Large intestine (tissue), 3 donors: ENCODE measurements at regions not wholly inside any gene's neighbourhood (a gene's known extent, or its start where the extent isn't known, plus 50 kb on each side); places are given as distances from the start of the nearest gene placed in this dataset.

Source experiments
- DNase-seq, 2 donors: peaks; one replicate each; pipeline versions ENCODE4 v3.0.0 to v3.0.0-alpha.2; 2013
- H3K27ac ChIP-seq: one replicate; pipeline ENCODE4 v1.5.1; 2013; ENCODE audit warnings: low read length
- H3K27me3 ChIP-seq: 2 replicates; pipeline ENCODE4 v1.6.1; 2013; ENCODE audit warnings: low read length; ENCODE audit not compliant: control insufficient read depth, insufficient read depth
- H3K36me3 ChIP-seq: 2 replicates; pipeline ENCODE4 v1.6.1; 2013; ENCODE audit warnings: low read length; ENCODE audit not compliant: control insufficient read depth, insufficient read depth
- H3K4me1 ChIP-seq: one replicate; pipeline ENCODE4 v1.6.1; 2013; ENCODE audit warnings: low read length; ENCODE audit not compliant: control insufficient read depth, insufficient read depth
- H3K4me3 ChIP-seq: one replicate; pipeline ENCODE4 v1.5.1; 2013; ENCODE audit warnings: low read length
- H3K9me3 ChIP-seq: one replicate; pipeline ENCODE4 v1.6.1; 2013; ENCODE audit warnings: mild to moderate bottlenecking, low read depth, low read length, moderate library complexity; ENCODE audit not compliant: control insufficient read depth
- WGBS: methylation state at CpG from one replicate; pipeline ENCODE4 v1.1.5; 2013; ENCODE audit warnings: low lambda C conversion rate; ENCODE audit not compliant: insufficient coverage; 5-methylcytosine and 5-hydroxymethylcytosine counted together

DNA sequence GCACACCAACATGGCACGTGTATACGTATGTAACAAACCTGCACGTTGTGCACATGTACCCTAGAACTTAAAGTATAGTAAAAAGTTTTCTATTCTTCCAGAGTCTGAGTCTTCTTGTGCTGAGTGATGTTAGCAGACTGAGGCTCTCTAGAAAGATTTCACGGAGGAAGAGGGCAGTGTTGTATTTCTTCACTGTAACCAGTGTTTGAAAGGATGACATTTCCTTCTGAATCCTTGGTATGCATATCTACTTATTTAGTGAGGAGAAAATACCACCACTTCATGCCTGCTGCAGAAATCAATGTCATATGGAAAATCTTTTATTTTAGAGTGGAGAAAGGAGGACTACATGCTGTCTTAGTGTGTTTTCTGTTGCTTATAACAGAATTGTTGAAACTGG, 357.1 kb downstream of the CCDC85A start:
- WGBS: no CpG with 5 or more reads among the region's 4 CpGs
- H3K4me3 ChIP-seq: no peak overlapping the region
- no peaks in the 10 kb centered on the region for H3K36me3 ChIP-seq
- DNase-seq: no peak
- H3K4me1 ChIP-seq: no peaks in the 10 kb centered on the region
- no peak overlapping the region for H3K27ac ChIP-seq
- no peaks in the 10 kb centered on the region for H3K9me3 ChIP-seq
- H3K27me3 ChIP-seq: no peaks in the 10 kb centered on the region

DNA sequence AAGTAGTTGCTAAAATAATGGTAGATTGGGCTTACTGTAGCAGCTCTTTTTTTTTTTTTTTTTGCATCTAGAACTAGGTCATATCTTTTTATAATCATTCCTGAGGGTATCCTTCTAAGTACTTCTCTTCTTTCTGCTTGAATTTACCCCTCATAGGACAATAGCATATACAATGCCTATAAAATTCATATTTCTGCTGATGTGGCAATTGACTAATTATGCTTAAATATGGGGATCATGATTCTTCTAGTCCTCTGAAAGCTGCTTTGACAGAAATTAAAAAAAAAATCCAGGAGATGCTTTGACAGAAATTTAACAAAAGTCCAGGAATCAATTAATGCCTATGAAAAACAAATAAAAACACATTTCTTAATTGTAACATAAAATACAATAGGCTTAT, 358.4 kb downstream of the CCDC85A start:
- H3K36me3 ChIP-seq: no peaks in the 10 kb centered on the region
- no peaks in the 10 kb centered on the region for H3K27me3 ChIP-seq
- H3K9me3 ChIP-seq: no peaks in the 10 kb centered on the region
- no peak for DNase-seq
- no peak overlapping the region for H3K27ac ChIP-seq
- H3K4me1 ChIP-seq: no peaks in the 10 kb centered on the region
- no peak overlapping the region for H3K4me3 ChIP-seq

DNA sequence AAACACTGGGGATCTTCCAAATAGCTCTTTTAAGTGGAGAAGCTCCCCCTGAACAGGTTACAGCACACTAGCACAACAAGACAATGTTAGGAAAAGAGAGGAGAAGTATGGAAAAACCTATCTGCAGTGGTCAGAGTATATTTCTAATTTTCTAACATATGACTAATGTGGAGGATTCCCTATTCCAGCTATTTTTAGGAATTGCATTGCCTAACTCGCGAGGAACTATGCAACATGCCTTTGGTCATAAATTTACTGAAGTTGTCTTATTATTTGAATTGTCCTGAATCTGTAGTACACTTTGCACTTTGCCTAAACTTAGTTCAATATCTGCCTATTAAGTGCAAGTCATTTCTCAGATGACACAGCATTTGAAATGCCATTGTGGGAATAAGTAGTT, 381.4 kb downstream of the CCDC85A start:
- Histone ChIP-seq H3K4me3 (no peak overlapping the region), H3K4me1 (no peaks in the 10 kb centered on the region), H3K9me3 (no peaks in the 10 kb centered on the region), H3K36me3 (no peaks in the 10 kb centered on the region), H3K27me3 (no peaks in the 10 kb centered on the region), H3K27ac (no peak overlapping the region)
- WGBS: no CpG with 5 or more reads among the region's 2 CpGs
- no peak for DNase-seq

DNA sequence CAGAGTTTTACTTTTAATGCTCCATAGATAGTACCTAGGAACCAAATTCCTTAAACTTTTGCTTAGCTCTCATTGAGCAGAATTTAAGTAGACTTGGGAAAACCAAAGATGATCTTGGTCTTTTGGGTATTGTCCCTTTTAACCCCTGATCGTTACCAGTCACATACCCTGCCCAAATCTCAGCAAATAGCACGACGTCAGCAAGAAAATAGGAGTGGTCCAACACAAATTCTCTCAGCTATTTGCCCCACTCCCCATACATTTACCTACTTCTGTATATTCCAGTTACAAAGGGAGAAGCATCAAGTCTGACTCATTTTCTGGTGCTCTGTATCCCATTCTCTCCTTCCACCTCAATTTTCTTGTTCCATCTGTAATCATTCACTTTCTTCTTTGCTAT, 387.3 kb downstream of the CCDC85A start:
- H3K4me1 ChIP-seq: no peaks in the 10 kb centered on the region
- 87% methylated on average over 3 of the region's 3 CpGs for WGBS
- H3K27me3 ChIP-seq: no peaks in the 10 kb centered on the region
- no peaks in the 10 kb centered on the region for H3K36me3 ChIP-seq
- H3K9me3 ChIP-seq: no peaks in the 10 kb centered on the region
- no peak overlapping the region for H3K4me3 ChIP-seq
- no peak for DNase-seq
- H3K27ac ChIP-seq: no peak overlapping the region

DNA sequence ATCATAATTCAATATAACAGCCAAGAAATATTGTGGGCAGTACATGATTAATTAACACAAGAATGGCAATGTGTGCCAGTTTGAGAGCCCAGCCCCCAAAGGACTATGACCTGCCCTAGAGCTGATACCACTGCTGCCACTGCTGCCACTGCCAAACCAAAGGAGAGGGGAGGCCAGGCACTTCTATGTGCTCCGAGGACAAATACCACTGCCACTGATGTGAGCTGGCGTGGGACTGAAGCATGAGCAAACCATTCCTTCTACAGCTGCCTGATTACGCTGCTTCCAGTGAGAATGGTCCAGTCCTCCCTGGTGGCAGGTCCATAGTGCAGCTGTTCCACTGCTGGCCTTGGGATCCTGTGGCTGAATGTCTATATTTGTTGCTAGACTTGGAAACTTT, 392.2 kb downstream of the CCDC85A start:
- H3K27ac ChIP-seq: no peak overlapping the region
- no peaks in the 10 kb centered on the region for H3K27me3 ChIP-seq
- no CpG with 5 or more reads among the region's 3 CpGs for WGBS
- no peaks in the 10 kb centered on the region for H3K4me1 ChIP-seq
- H3K4me3 ChIP-seq: no peak overlapping the region
- H3K9me3 ChIP-seq: peaks cover 6% of the 10 kb centered on the region
- DNase-seq: no peak
- no peaks in the 10 kb centered on the region for H3K36me3 ChIP-seq

DNA sequence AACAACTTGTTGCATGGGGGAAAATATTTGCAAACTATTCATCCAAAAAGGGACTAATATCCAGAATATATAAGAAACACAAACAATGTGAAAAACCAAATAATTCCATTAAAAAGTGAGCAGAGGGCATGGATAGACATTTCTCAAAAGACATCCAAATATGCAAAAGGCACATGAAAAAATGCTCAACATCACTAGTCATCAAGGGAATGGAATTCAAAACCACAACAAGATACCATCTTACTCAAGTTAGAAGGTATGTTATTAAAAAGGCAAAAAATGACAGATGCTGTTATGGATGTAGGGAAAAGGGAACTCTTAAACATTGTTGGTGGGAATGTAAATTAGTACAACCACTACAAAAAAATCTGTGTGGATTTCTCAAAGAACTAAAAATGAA, 396.5 kb downstream of the CCDC85A start:
- H3K4me1 ChIP-seq: no peaks in the 10 kb centered on the region
- no peaks in the 10 kb centered on the region for H3K27me3 ChIP-seq
- no peak for DNase-seq
- H3K4me3 ChIP-seq: no peak overlapping the region
- no peaks in the 10 kb centered on the region for H3K36me3 ChIP-seq
- H3K27ac ChIP-seq: no peak overlapping the region
- peaks cover 6% of the 10 kb centered on the region for H3K9me3 ChIP-seq

DNA sequence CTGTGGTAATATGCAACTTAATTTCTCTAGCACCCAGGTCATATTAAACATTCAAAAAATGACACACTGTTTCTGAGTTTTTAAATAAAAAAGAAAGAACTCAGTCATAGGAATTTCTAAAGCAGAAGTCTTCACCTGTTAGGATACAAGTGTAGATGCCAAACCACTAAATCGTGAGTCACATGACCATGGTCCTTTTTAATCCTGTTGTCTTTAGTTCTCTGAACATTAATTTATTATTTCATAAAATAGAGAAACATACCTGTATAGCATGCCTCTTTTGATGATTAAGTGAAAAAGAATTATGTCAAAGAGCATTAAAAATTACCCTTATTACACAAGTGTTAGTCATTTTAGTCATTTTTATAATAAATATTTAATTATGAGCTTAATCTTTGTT, 398.8 kb downstream of the CCDC85A start:
- no peak for DNase-seq
- no peaks in the 10 kb centered on the region for H3K4me1 ChIP-seq
- no peaks in the 10 kb centered on the region for H3K27me3 ChIP-seq
- WGBS: 100% methylated on average over 1 of the region's 1 CpG
- H3K9me3 ChIP-seq: peaks cover 3% of the 10 kb centered on the region
- H3K36me3 ChIP-seq: no peaks in the 10 kb centered on the region
- H3K27ac ChIP-seq: no peak overlapping the region
- H3K4me3 ChIP-seq: no peak overlapping the region

DNA sequence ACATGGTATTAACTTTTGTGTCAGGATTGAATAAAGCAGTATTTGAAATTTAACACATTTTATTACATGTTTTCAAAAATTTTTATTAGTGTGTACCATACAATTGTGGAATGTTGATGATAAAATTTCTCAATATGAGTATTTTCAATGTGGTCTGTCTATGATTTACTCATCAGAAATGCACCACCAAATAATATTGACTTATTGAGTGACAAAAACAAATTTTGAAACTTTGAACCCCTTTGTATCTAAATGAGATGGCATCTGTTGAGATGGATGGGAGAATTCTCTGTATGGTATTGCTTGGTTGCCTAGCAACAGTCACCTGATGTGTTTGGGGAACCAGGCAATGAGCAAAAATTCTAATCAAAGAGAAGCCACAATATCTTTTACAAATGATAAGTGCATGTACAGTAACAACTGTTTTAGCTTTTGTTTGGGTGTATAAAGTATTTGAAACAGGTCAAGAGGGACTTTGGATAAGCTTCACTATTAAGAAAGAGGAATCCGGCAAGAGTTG, 400.1 kb downstream of the CCDC85A start:
- WGBS: 67% methylated on average over 1 of the region's 1 CpG
- Histone ChIP-seq H3K27me3 (no peaks in the 10 kb centered on the region), H3K27ac (no peak overlapping the region), H3K4me3 (no peak overlapping the region), H3K36me3 (no peaks in the 10 kb centered on the region), H3K4me1 (no peaks in the 10 kb centered on the region), H3K9me3 (peaks cover 3% of the 10 kb centered on the region)
- no peak for DNase-seq

DNA sequence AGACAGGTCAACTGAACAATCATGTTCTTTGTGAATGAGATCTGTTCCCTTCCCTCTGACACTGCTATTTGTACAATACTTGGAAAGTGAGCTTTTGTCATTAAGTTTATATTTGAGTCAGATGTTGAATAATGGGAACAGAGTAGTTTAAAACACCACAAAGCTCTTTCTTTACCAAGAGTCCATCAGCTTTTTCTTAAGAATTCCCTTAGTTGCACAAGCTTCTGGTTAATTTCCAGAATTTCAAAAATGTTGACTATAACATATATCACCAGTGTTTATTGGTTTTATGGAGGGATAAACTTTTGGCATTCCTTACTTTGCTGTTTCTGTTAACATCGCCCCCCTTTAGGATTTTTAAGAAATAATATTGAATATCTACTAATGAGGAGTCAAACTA, 403.7 kb downstream of the CCDC85A start:
- H3K4me3 ChIP-seq: no peak overlapping the region
- no peak overlapping the region for H3K27ac ChIP-seq
- DNase-seq: no peak
- WGBS: 100% methylated on average over 1 of the region's 1 CpG
- H3K36me3 ChIP-seq: no peaks in the 10 kb centered on the region
- no peaks in the 10 kb centered on the region for H3K27me3 ChIP-seq
- H3K9me3 ChIP-seq: no peaks in the 10 kb centered on the region
- H3K4me1 ChIP-seq: no peaks in the 10 kb centered on the region

DNA sequence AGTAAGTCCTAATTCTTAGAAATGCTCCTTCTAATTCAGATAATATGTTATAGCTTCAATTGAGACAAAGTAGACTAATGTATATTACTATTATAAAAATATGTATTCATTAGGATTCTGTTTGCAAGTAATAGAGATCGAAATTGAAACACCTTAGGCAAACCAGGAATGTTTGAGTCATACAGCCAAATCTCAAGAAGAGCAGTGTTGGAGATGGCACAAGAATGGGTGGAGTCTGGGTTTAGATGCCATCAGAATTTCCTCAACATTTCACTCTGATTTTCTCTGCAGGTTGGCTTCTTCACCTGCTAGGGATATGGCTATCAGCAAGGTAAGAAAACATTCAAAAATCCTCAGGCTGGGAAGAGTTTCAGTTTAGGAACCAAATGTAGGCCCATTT, 405.4 kb downstream of the CCDC85A start:
- Histone ChIP-seq H3K9me3 (no peaks in the 10 kb centered on the region), H3K27ac (no peak overlapping the region), H3K27me3 (no peaks in the 10 kb centered on the region), H3K4me1 (no peaks in the 10 kb centered on the region), H3K4me3 (no peak overlapping the region), H3K36me3 (no peaks in the 10 kb centered on the region)
- no peak for DNase-seq
- 80% methylated on average over 1 of the region's 1 CpG for WGBS

DNA sequence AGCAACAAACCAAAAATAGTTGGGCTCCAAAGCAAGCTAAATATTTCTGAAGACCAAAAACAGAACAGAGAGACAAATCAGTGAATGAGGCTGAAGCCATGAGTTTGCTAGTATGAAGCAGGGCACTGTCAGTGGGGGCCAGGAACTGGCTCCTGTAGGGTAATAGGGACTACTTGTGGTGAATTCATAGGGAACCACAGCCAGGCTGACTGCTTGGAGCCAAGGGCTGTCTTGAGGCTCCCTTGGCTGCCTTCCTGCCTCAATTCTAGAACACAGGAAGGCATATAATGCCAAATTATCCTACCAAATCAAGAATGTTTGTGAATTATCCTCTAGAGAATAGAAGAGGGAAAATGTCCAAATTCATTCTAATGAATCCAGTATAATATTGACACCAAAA, 406.0 kb downstream of the CCDC85A start:
- Histone ChIP-seq H3K27ac (no peak overlapping the region), H3K36me3 (no peaks in the 10 kb centered on the region), H3K4me3 (no peak overlapping the region), H3K27me3 (no peaks in the 10 kb centered on the region), H3K9me3 (no peaks in the 10 kb centered on the region), H3K4me1 (no peaks in the 10 kb centered on the region)
- DNase-seq: no peak
